ENCODE measurements at regions not wholly inside any gene's neighbourhood (a gene's known extent, or its start where the extent isn't known, plus 50 kb on each side); places are given as distances from the start of the nearest gene placed in this dataset.

DNA sequence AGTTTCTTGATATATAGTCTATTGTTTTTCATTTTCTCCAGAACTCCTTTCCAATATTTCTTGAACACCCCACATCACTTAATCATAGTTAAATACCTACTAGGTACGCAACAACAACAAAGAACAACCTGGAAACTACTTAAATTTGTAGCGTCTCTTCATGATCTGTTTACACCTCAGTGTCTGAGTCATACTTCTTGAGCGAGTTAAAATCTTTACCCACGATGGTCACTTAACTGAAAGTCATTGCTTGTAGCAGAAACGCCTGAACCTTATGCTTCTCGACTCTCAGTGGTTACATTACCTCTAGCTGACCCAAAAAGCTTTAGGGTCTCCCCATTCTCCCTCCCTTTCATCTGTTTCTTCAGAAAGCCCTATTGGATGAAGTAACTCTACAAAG lies 131.3 kb downstream of the EN1 start:
- TF ChIP-seq, protein P1, sequence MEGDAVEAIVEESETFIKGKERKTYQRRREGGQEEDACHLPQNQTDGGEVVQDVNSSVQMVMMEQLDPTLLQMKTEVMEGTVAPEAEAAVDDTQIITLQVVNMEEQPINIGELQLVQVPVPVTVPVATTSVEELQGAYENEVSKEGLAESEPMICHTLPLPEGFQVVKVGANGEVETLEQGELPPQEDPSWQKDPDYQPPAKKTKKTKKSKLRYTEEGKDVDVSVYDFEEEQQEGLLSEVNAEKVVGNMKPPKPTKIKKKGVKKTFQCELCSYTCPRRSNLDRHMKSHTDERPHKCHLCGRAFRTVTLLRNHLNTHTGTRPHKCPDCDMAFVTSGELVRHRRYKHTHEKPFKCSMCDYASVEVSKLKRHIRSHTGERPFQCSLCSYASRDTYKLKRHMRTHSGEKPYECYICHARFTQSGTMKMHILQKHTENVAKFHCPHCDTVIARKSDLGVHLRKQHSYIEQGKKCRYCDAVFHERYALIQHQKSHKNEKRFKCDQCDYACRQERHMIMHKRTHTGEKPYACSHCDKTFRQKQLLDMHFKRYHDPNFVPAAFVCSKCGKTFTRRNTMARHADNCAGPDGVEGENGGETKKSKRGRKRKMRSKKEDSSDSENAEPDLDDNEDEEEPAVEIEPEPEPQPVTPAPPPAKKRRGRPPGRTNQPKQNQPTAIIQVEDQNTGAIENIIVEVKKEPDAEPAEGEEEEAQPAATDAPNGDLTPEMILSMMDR (conservative IDR thresholded peaks at IDR 0.05) = no peak
- no peak for TF ChIP-seq ZFX (IDR thresholded peaks at IDR 0.05)

DNA sequence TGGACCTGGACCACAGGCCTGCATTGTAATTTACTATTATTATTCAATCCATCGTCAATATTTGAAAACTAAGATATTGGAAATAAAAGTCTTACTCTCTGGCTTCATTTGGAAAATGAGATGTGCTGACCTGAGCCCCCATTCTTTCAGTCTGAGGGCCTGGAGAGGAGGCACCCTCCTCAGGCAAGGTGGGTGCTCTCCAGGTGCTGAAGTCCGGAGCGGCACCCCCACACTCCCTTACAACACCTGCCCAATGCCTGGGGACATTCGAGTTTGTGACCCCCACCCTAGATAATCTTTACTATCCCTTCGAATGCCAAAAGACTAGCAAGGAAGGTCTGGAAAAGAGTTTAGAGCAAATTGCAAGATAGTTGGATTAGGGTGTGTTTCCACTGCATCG lies 133.3 kb downstream of the EN1 start:
- TF ChIP-seq, protein P1 (conservative IDR thresholded peaks at IDR 0.05) = no peak
- no peak overlapping the region for H3K27ac ChIP-seq

More for the DNA sequence above, 131.3 kb downstream of the EN1 start:
- no peak overlapping the region for H3K27ac ChIP-seq

DNA sequence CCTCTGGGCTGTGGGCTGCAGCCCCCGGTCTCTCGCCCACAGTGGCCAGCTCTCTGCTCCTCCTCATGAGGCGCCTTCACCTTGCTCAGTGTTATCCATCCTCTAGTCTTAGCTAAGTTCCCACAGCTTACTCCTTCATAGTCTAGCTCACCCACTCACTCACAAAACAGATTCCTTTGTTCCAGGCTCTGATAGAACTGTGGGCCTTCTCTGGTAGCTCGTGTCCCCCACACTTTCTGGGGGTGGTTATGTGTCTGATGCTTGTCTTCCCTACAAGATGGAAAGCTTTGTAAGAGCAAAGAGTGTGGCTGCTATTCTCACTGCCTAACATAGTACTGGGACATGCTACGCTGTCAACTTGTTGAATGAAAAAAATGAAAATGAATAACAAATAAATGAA lies 135.8 kb downstream of the EN1 start:
- H3K27ac ChIP-seq = no peak overlapping the region
- no peak for TF ChIP-seq ZFX (IDR thresholded peaks at IDR 0.05)
- TF ChIP-seq, protein P1 (conservative IDR thresholded peaks at IDR 0.05) = no peak

DNA sequence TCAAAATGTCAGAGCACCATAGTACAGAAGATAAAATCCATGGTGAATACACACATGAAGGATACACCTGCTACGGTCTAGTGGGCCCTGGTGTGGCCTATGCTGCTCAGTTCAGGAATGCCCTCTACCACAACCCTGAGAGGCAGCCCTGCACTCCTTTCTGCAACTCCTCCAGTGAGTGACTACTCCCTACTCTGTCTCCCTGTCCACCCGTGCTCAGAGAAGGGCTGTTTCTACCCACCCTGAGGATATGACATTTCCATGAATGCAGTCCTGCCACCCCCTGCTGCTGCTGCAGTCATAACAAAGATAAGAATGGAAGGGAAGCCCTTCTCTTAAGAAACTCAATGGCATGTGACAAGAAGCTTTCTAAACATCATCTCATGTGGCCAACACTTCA lies 137.0 kb downstream of the EN1 start:
- TF ChIP-seq, protein P1 (conservative IDR thresholded peaks at IDR 0.05) = no peak
- no peak for TF ChIP-seq ZFX (IDR thresholded peaks at IDR 0.05)
- no peak overlapping the region for H3K27ac ChIP-seq

DNA sequence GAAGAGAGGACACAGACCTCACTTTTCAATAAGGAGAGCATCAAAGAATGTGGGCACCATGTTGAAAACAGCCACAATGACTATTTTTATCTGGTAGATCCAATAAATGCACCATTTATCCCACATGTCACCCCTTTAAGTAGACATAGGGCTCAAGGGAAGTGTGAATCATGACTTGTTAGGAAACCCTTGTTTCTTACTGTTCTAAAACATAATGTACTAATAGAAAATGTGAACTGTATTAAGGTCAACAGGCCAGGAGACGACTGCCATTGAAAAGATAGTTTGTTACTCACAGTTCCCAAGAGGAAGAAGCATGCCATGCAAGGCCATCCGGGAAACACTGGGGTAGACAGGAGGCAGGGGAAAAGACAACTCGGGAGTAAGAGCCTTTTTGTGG lies 137.7 kb downstream of the EN1 start:
- H3K27ac ChIP-seq = no peak overlapping the region

DNA sequence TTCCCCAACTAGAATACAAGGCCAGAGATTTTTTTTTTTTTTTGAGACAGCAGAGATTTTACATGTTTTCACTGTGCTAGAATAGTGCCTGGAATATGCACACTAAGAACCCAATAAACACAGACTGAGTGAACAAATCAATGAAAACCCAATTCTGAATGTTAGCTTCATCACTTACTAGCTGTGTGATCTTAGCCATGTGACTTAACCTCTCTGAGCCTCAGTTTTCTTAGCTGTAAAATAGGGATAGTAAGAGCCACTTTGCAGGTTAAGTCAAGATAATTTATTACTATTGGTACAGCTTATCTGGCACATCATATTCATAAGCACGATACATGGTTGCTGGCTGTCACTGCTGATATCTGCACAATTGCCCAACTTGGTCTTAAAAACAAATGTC lies 140.6 kb downstream of the EN1 start:
- no peak for TF ChIP-seq ZFX (IDR thresholded peaks at IDR 0.05)
- TF ChIP-seq, protein P1 (conservative IDR thresholded peaks at IDR 0.05) = no peak
- H3K27ac ChIP-seq = no peak overlapping the region

More for the DNA sequence above, 137.7 kb downstream of the EN1 start:
- TF ChIP-seq, protein P1 (conservative IDR thresholded peaks at IDR 0.05) = no peak
- no peak for TF ChIP-seq ZFX (IDR thresholded peaks at IDR 0.05)

DNA sequence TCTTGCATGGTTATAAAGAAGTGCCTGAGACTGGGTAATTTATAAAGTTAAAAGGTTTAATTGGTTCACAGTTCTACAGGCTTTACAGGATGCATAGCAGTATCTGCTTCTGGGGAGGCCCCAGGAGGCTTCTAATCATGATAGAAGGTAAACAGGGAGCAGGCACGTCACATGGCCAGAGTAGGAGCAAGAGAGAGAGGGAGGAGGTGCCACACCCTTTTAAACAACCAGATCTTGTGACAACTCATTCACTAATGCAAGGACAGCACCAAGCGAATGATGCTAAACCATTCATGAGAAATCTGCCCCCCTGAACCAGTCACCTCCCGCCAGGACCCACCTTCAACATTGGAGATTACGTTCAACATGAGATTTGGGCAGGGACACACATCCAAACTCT lies 141.1 kb downstream of the EN1 start:
- TF ChIP-seq, protein P1 (conservative IDR thresholded peaks at IDR 0.05) = no peak
- TF ChIP-seq ZFX (IDR thresholded peaks at IDR 0.05) = no peak
- no peak overlapping the region for H3K27ac ChIP-seq
